H4 (cell line): ENCODE measurements at regions not wholly inside any gene's neighbourhood (a gene's known extent, or its start where the extent isn't known, plus 50 kb on each side); places are given as distances from the start of the nearest gene placed in this dataset.

Source experiments
- DNase-seq: peaks from one replicate; pipeline ENCODE4 v3.0.0-alpha.2; 2015; ENCODE audit warnings: low spot score

DNA sequence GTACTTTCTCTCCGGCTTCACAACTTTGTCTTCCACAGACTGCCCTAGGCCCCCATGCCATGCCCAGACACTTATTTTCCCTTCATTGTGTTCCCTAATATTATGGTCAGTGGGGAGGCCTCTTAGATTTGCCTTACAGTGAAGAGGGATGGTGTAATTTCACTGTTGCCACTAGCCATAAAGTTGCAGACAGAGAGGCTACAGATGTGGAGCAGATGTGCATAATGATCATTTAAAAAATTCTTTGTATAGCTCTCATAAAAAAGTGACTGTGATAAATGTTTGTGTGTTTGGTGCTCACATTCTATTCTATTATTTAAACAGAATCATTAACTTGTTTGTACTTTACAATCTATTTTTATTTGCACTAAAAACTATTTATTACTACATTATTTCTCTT lies 67.5 kb upstream of the FN1 start:
- DNase-seq = no peak

DNA sequence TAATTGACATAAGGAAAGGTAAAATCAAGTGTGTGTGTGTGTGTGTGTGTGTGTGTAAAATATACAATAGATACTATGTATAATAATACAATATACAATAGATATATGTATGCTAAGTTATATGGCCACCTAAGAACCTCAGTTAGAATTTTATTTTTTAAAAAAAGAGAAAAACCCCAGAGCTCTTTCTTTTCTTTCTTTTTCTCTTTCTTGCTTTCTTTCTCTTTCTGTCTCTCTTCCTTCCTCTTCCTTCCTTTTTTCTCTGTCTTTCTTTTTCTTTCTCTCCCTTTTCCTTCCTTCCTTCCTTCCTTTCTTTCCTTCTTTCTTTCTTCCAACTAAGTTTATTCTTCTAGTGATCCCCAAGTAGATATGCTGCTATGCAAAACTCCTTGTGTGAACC lies 64.6 kb upstream of the FN1 start:
- DNase-seq = no peak

DNA sequence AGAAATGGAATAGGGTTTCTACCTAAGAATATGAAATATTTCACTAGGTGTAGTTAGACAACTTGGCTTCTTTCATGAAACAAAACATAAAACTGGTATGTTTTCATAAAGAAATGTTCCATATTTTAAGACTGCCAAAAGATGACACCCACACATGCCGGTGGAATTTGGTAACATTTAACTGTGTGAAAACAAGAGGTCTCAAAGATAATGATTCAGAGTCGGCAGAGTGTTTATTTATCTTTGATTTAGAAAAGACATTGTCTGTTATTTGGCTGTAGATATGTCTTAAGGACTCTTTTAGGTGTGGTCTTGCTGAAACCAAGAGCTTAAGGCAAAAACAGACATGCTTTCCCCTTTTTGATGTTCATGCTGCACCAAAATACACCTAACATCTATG lies 63.5 kb upstream of the FN1 start:
- no peak for DNase-seq

DNA sequence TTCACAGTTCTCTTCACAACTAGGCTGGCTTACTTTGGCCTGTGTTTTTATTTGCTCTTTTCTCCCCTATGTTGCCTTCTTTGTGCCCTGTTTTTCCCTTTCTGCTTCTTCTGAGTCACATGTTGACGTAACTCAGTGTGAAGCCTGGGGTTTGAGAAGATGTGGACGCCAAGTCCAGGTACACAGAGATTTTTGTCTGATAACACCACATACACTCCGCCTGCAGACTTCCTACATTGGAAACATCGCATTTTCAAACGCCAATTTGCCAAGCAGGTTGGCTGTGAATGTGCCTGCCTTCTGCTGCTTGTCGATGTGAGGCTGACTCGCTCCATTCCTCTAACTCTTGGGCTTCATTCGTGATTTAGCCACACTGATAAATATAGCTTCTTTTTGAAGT lies 62.6 kb upstream of the FN1 start:
- no peak for DNase-seq

DNA sequence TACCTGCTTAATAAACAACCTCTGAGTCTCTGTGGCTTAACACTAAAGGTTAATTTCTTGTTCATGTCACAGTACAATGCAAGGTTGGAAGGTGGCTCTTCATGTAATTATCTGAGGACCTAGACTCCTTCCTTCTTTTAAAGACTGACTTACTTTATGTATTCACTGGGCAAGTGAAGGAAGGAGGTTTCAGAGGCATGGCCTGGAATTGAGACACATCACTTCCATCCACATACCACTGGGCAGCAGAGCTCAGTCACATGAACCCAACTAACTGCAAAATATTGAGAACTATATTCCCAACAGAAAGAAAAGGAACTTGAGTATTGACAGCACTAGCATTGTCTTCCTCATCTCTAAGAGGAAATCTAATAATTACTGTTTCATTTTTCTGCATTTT lies 57.5 kb upstream of the FN1 start:
- no peak for DNase-seq

DNA sequence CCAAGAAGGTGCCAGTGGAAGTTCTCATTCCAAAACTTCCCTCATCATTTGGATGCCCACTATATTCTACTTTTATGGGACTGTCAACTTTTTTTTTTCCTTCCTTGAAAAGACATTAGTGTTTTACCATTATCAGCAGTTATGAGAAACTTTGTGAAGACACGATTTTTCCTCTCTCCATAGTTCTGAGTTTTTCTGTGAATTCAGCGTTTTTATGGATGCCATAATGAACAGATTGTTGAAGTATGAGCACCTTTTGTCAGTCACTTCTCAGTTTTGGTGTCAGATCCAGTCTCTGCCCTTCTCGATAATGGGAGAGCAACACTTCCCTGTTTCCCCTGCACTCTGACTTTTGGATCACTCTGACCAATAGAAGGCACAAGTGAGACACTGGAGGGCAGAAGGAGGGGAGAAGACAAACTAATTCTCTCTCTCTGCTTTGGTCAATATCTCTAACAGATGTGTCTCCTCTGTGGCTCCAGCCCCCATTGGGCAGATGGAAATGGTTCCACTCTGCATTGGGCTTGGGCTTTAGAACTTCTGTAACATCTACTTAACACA lies 53.5 kb upstream of the FN1 start:
- DNase-seq = no peak

DNA sequence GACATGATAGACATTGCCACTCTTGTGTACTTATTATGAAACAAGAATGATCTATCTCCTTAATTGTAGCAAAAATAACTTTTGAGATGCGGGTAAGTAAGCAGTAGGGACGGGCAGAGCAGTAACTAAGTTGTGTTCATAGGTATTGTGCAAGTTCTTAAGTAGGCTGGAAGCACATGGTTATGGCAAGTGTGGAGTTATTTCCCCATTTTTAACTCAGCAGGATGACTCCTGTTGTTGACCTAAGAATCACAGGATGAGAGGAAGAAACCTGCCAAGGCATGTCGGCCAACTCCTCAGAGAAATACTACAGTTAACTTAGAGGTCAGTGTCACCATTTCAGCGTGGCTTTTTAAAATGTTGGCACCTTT lies 51.1 kb upstream of the FN1 start:
- no peak for DNase-seq

DNA sequence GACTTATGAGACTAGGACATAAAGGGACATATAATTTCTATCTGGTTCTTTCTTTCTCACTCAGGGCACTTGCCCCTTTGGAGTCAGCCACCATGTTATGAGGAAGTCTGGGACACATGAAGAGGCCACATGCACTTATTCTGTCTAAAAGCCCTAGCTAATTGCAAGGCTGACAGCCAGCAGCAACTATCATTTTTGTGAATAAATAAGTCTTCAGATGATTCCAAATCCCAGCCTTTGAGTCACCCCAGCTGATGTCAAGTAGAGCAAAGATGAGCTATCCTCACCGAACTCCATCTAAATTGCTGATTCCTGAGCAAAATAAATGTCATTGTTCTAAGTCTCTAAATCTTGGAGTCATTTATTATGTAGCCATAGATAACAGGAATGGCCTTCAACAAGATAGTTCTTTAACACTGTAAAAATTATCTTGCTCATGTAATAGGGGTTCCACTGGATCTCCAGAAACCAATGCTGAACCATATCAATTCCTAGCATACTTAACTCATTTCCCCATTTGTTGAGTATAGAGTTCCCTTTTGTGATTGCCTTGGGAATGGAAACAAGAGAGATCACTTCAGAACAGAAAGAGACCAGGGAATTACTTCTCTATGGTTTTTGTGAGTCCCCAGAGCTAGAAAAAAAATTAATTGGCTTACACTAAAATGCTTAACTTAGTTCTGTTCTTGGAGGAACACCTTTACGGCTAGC lies 50.6 kb upstream of the FN1 start:
- DNase-seq = no peak
